ENCODE measurements at regions not wholly inside any gene's neighbourhood (a gene's known extent, or its start where the extent isn't known, plus 50 kb on each side); places are given as distances from the start of the nearest gene placed in this dataset.

DNA sequence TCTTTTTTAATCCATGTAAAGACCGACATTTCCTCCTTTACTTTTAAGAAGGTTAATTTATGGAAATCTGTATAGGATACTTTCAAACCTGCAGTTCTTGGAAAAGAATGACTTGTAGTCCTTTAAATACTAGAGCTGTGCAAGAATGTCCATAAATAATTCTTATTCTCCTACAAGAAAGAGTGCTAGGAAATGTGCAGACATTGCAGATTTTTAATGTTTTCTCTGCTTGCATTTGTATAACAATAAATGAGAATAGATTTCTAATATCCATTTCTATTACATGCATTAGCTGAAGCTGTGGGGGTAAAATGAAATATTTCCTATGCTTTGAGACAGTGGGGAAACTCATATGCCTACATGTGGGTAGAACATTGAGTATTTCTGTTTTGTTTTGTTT, 607.2 kb upstream of the NOVA1 start:
- H3F3A ChIP-seq (ENCODE audit: insufficient read depth, low read length, poor library complexity, severe bottlenecking) = no peaks in the 10 kb centered on the region
- H3K9me2 ChIP-seq (ENCODE audit: insufficient read depth, low read length) = no peaks in the 10 kb centered on the region
- H3K27me3 ChIP-seq (ENCODE audit: insufficient read depth, low read depth, low read length) = no peaks in the 10 kb centered on the region
- TF ChIP-seq TAF1 (IDR thresholded peaks at IDR 0.05; ENCODE audit: low read depth) (no peak), SMC3 (conservative IDR thresholded peaks at IDR 0.05; ENCODE audit: poor library complexity) (no peak), RAD21 (conservative IDR thresholded peaks at IDR 0.05) (no peak), MXI1 (conservative IDR thresholded peaks at IDR 0.05; ENCODE audit: poor library complexity, severe bottlenecking) (no peak)
- H3K4me3 ChIP-seq (ENCODE audit: low read length) = no peak overlapping the region
- no peak overlapping the region for H2AFZ ChIP-seq (ENCODE audit: low read depth, low read length)
- no peaks in the 10 kb centered on the region for H4K20me1 ChIP-seq (ENCODE audit: insufficient read depth)
- no peaks in the 10 kb centered on the region for H3K79me2 ChIP-seq (replicated peaks; ENCODE audit: insufficient read depth, low read length)
- no peak overlapping the region for H3K4me2 ChIP-seq (ENCODE audit: low read length)
- no peaks in the 10 kb centered on the region for H3K36me3 ChIP-seq (ENCODE audit: insufficient read depth, low read length)
- H3K27ac ChIP-seq (ENCODE audit: low read length) = no peak overlapping the region
- H3K9ac ChIP-seq (ENCODE audit: low read length) = no peak overlapping the region
- no peaks in the 10 kb centered on the region for H3K9me3 ChIP-seq (ENCODE audit: low read length)

- Histone ChIP-seq H3K79me2 (replicated peaks; ENCODE audit: insufficient read depth, low read length) (no peaks in the 10 kb centered on the region), H3F3A (ENCODE audit: insufficient read depth, low read length, poor library complexity, severe bottlenecking) (no peaks in the 10 kb centered on the region), H3K9me2 (ENCODE audit: insufficient read depth, low read length) (no peaks in the 10 kb centered on the region), H2AFZ (ENCODE audit: low read depth, low read length) (no peak overlapping the region), H4K20me1 (ENCODE audit: insufficient read depth) (no peaks in the 10 kb centered on the region), H3K4me3 (ENCODE audit: low read length) (no peak overlapping the region), H3K4me2 (ENCODE audit: low read length) (no peak overlapping the region), H3K36me3 (ENCODE audit: insufficient read depth, low read length) (no peaks in the 10 kb centered on the region), H3K27ac (ENCODE audit: low read length) (no peak overlapping the region), H3K9me3 (ENCODE audit: low read length) (no peaks in the 10 kb centered on the region), H3K27me3 (ENCODE audit: insufficient read depth, low read depth, low read length) (no peaks in the 10 kb centered on the region), H3K9ac (ENCODE audit: low read length) (no peak overlapping the region)
- TF ChIP-seq EZH2 (IDR thresholded peaks at IDR 0.05; ENCODE audit: borderline replicate concordance, insufficient read depth, low read length, poor library complexity, severe bottlenecking) = no peak
- TF ChIP-seq POLR2AphosphoS5 (IDR thresholded peaks at IDR 0.05) = no peak
- TF ChIP-seq RAD21 (conservative IDR thresholded peaks at IDR 0.05) = no peak
- no peak for TF ChIP-seq MXI1 (conservative IDR thresholded peaks at IDR 0.05; ENCODE audit: poor library complexity, severe bottlenecking)
- no peak for TF ChIP-seq SMC3 (conservative IDR thresholded peaks at IDR 0.05; ENCODE audit: poor library complexity)
- TF ChIP-seq REST (IDR thresholded peaks at IDR 0.05; ENCODE audit: borderline replicate concordance) = no peak
- TF ChIP-seq EP300 (conservative IDR thresholded peaks at IDR 0.05; ENCODE audit: poor library complexity, severe bottlenecking) = no peak
- TF ChIP-seq CTCF (IDR thresholded peaks at IDR 0.05; ENCODE audit: poor library complexity, severe bottlenecking) = no peak
- no peak for TF ChIP-seq TAF1 (IDR thresholded peaks at IDR 0.05; ENCODE audit: low read depth)
Measured at GRCh38 chr14:27211741-27212140, 613.9 kb upstream of the NOVA1 start.

DNA sequence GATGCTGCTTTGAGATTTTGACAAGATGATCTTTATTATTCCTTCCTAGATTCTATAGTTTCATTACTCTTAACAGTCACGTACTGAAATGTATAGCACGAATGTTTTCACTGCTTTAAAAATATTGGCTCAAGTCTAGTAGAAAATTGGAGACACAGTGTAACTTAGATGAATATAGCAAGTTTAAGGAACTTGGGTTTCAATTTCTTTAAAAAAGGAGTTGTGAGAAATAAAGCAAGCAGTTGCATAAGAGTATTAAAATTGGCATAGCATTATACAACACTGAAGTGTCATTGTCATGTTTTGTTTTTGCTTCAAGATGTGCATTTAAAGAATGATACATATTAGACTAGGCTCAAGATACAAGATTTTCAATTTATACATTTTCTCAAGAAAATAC, 624.8 kb upstream of the NOVA1 start:
- H2AFZ ChIP-seq (ENCODE audit: low read depth, low read length) = no peak overlapping the region
- H3K36me3 ChIP-seq (ENCODE audit: insufficient read depth, low read length) = no peaks in the 10 kb centered on the region

More for the DNA sequence above, 624.8 kb upstream of the NOVA1 start:
- no peaks in the 10 kb centered on the region for H3K27me3 ChIP-seq (ENCODE audit: insufficient read depth, low read depth, low read length)
- no peaks in the 10 kb centered on the region for H4K20me1 ChIP-seq (ENCODE audit: insufficient read depth)
- H3K9me3 ChIP-seq (ENCODE audit: low read length) = no peaks in the 10 kb centered on the region
- H3K27ac ChIP-seq (ENCODE audit: low read length) = no peak overlapping the region
- H3F3A ChIP-seq (ENCODE audit: insufficient read depth, low read length, poor library complexity, severe bottlenecking) = no peaks in the 10 kb centered on the region
- H3K79me2 ChIP-seq (replicated peaks; ENCODE audit: insufficient read depth, low read length) = no peaks in the 10 kb centered on the region
- H3K4me3 ChIP-seq (ENCODE audit: low read length) = no peak overlapping the region
- no peaks in the 10 kb centered on the region for H3K9me2 ChIP-seq (ENCODE audit: insufficient read depth, low read length)
- H3K9ac ChIP-seq (ENCODE audit: low read length) = no peak overlapping the region
- no peak overlapping the region for H3K4me2 ChIP-seq (ENCODE audit: low read length)
- no peak for TF ChIP-seq CTCF (IDR thresholded peaks at IDR 0.05; ENCODE audit: poor library complexity, severe bottlenecking)
